HG03571 (cell line): ENCODE measurements at regions not wholly inside any gene's neighbourhood (a gene's known extent, or its start where the extent isn't known, plus 50 kb on each side); places are given as distances from the start of the nearest gene placed in this dataset.
"Not testable (repeated sequence)": the region's sequence is repeated elsewhere in the genome, so short reads cannot be mapped to it uniquely, and the experiment has no call there.

Experiments
- ATAC-seq: cut with Tn5 transposase; IDR thresholded peaks from one replicate; pipeline ENCODE4 v1.9.1; 2021; ENCODE audit not compliant: unreplicated experiment

- ATAC-seq, result no peak
Measured at GRCh38 chr15:81779181-81779580, 266.6 kb downstream of the MEX3B start.

- ATAC-seq, result no peak
Measured at GRCh38 chr15:81777546-81777945, 268.3 kb downstream of the MEX3B start.

GRCh38 chr15:81776976-81777375, 268.8 kb downstream of the MEX3B start:
- no peak for ATAC-seq

DNA sequence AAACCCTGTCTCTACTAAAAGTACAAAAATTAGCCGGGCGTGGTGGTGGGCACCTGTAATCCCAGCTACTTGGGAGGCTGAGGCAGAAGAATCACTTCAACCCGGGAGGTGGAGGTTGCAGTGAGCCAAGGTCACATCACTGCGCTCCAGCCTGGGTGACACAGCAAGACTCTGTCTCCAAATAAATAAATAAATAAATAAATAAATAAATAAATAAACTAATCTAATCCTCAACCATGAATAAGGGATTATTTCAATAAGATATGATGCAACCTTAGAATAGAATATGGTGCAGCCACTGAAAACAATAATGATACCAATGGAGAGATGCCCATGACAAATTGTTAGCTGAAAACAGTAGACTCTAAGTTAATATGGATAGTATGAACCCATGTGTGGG, 270.0 kb downstream of the MEX3B start:
- ATAC-seq, result not testable (repeated sequence)

DNA sequence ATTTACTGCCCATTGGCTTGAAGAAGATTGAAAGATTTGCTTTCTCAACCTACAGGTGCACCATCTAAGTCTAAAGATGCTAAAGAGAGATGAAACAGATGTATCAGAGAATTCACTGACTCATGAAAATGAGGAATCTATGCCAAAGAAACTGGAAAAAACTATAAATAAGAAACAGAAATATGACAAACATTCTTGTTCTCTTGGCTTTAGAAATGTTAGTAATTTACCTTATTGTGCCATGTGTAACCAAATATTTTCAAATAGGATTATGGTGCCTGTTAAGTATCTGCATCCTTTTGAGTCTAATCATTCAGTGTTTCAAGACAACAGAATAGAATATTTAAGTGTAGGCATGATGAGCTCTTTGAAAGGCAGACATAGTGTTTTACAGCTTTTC, 271.5 kb downstream of the MEX3B start:
- no peak for ATAC-seq

DNA sequence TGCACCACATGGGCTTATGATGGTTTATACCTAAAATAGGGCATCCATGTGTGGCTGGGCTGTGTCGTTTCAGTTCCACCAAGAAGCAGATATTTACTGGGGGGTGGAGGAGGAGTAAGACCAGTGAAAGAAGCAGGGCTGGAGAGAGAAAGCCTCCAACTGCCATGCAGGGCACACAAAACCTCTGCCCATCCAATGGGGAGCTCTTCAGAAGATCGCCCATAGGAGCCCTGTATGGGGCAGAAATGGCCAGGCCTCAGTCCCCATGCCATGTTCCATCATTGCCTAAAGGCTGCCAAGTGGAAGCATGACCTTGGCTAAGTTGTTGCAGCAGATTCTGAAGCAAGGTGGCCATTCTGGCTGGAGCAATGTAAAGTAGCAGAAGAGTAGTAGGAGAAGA, 277.0 kb downstream of the MEX3B start:
- no peak for ATAC-seq

DNA sequence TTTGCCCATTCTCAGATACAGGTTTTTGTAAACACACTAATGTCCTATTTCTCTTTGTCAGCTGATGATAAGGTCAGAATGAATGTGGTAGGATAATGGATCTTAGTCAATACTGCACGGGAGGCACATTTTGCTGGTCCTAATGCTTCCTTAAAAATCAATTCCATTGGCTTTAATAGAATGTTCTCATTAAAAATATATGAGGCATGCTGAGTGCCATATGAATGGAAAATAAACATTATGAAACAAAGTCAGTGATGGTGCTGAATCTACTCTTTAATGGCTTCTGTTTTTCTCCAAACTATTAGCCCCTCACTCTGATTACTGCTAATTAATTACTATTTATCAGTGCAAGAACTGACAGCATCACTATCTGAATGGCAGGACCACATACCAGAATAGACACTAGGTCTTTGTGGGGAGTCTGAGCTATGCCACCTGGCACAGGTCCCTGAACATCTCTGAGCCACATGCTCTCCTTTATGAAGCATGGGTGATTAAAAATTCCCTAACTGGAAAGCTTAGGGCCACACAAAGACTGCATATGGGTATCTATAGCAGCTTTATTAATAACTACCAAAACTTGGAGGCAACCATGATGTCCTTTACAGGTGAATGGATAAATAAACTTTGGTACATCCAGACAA, 278.9 kb downstream of the MEX3B start:
- ATAC-seq, result no peak

DNA sequence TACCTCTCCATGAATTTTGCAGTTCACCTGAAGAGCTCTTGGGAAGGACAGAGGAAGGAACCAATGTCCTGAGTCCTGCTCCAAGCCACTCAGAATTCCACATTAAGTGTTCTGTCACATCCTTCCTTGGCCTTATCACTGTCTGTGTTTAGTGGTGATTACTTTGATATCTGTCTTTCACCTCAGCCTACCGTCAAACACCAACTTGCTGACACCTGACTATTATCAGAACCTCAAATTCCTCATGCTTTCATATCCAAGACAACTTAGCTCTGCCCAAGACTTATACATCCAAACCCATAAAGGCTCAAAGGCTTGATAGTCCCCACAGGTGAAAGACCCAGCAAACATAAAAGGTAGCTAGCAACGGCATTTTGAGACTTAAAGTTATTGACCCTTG, 280.0 kb downstream of the MEX3B start:
- no peak for ATAC-seq

GRCh38 chr15:81763304-81763703, 282.5 kb downstream of the MEX3B start:
- no peak for ATAC-seq

DNA sequence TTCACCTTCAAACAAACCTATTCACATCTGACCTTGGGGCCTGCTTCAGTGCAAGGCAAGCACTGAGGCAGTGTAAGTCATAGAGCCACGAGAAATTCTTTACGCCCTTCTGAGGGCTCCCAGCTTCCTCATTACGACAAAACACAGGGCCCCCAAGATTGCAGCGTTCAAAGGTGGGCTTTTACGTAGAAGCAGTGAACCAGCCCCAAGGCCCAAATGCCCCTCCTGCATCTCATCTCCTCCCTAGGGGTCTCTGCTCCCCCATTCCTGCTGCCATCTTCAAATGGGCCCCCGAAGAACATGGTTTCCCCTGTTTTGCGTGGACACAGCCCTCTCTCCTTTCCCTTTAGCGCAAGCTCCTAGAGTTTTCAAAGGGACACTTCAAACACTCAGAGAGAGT, 285.1 kb downstream of the MEX3B start:
- ATAC-seq, result no peak

DNA sequence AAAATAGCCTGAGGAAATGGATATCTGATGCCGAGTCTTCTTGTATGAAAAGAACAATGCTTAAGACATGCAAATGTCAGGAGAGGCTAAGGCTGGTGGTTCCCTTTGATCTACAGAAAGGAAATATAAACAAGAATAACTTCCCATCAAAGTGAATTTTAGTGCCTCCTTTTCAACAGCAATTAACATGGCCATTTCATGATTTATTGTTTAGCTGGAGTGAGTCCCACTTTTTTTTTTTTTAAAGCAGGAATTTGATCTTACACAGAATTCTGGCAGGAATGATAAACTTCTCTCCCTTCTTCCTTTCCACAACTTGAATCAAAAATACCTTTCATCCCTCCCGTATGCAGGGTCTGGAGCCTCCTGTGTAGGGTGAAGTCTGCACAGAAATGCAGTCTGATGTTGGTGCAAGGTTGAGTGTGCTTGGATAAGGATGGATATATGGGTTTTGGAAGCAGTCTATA, 287.0 kb downstream of the MEX3B start:
- ATAC-seq, result no peak

- ATAC-seq, result no peak
Measured at GRCh38 chr15:81755626-81756025, 290.2 kb downstream of the MEX3B start.

- no peak for ATAC-seq
Measured at GRCh38 chr15:81754078-81754477, 291.7 kb downstream of the MEX3B start.

GRCh38 chr15:81752974-81753373, 292.8 kb downstream of the MEX3B start:
- no peak for ATAC-seq

DNA sequence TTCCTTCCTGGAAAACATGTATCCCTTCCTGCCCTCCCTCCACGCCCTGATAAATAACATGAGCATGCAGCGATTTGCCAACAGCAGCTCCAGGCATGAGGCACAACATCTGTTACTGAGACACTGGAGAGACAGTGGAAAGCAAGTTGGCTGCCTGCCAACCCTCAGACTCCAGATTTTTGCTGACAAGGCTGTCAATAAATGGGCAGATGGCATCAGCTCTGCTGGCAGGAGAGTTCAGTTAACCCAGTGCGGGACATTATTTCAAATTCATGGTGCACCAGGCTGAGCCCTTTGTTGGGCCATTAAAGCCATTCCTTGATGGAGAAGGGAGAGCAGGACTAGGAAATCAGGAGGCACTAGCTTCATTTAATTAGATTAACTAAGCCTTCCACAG, 293.3 kb downstream of the MEX3B start:
- no peak for ATAC-seq

GRCh38 chr15:81751816-81752545, 293.8 kb downstream of the MEX3B start:
- no peak for ATAC-seq

DNA sequence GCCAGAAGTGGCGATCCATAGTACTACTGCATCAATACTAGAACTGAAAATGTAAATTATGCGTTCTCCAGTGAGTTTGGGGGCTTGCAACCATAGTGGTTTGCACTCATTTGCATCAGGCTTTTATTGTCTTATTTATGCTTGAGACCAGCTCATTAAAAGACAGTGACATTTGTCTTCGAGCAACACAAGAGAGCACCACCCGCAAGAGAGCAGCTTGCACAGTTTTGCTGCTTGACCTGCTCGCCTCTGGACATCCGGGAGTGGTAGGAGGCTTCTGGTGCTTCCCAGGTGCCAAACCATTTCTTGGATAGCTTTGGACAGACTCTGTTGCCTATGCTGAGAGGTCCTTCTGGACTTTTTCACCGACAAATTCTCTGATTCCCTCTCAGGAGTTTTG, 294.6 kb downstream of the MEX3B start:
- no peak for ATAC-seq

DNA sequence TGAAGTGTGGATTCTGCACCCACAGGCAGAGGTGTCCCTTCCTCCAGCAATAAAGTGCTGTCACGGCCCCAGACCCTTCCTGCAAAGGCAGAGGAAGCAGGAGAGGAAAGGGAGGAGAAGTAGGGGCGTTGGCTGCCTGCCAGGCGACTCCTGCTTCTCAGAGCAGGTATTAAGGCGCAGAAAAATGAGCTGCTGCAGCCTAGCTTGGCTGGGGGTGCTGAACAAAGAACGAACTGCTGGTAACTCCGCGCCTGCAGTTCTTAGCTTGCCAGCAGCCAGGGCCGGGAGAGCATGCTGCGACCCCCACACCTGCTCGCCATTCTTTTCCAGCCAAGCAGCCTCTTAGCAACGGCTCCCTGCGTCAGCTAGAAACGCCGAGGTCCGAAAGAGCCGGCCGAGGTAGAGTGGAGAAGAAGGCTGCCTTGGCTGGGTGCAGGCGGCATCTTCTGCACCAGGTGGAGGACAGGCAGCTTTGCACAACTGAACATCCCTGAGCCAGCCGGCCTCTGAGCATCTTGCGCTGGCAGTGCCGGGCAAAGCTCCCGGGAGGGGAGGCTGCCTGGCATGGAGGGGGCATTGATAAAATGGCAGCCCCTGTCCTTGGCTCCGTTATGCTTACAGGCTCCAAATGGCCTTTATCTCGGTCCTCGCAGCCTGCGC, 296.0 kb downstream of the MEX3B start:
- ATAC-seq, result no peak

DNA sequence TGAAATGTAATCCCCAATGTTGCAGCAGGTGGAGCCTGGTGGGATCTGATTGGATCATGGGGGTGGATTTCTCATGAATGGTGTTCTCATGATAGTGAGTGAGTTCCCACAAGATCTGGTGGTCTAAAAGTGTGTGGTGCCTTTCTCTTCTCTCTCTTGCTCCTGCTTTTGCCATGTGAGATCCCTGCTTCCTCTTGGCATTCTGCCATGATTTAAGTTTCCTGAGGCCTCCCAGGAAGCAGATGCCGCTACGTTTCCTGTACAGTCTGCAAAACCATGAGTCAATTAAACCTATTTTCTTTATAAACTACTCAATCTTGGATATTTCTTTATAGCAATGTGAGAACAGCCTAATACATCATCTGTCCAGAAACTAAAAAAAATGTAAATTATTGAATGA, 298.3 kb downstream of the MEX3B start:
- ATAC-seq, result no peak

- ATAC-seq, result no peak
Measured at GRCh38 chr15:81747026-81747425, 298.8 kb downstream of the MEX3B start.

DNA sequence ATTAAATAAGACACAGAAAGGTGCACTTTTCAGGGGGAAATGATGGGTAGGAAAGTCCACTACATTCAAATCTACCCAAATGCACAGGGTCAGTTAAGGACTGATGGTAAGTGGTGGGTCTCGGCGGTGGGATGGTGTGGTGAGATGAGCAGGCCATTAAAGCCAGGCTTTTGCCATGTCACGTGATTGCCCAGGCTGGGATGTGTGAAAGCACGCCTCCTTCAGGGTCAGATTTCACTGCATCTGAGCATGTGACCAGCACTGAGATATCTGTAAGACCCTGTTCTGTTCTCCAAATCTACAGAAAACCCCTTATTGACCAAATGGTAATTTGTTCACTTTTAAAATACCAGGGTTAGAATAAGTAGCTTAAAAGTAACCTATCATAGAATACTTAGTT, 301.5 kb downstream of the MEX3B start:
- no peak for ATAC-seq

DNA sequence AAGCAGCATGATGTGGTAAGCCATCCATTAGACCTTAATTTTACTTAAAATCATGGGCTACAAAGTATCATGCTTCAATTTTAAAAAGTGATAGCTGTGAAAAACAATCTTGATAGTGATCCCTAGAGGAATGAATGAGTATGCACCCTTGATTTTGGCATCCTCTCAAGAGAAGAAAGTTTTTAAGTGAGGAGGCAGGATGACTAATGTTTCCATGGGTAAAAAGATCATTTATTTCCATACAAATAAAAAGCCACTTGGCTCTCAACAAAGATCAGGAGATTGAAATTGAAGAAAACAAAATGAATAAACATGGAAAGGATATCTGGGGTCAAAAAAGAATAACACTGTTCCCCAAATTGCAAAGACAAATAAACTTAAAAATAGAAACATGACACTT, 305.4 kb downstream of the MEX3B start:
- no peak for ATAC-seq
